Astrocyte (in vitro differentiated cells and primary cell): ENCODE measurements at regions not wholly inside any gene's neighbourhood (a gene's known extent, or its start where the extent isn't known, plus 50 kb on each side); places are given as distances from the start of the nearest gene placed in this dataset.

Experiments used
- CTCF ChIP-seq: IDR thresholded peaks from 2 replicates; pipeline ENCODE4 v1.5.1; 2011; ENCODE audit warnings: low read depth, mild to moderate bottlenecking, inconsistent platforms, low read length, moderate library complexity; ENCODE audit not compliant: insufficient read depth
- EZH2 ChIP-seq: IDR thresholded peaks from 2 replicates; pipeline ENCODE4 v1.6.1; 2012; ENCODE audit warnings: mild to moderate bottlenecking, low read length, inconsistent platforms; ENCODE audit not compliant: insufficient read depth

GRCh38 chr20:24836041-24836533 lies 113.0 kb upstream of the CST7 start:
- no peak for TF ChIP-seq CTCF
- TF ChIP-seq EZH2, result no peak
